ENCODE measurements at regions not wholly inside any gene's neighbourhood (a gene's known extent, or its start where the extent isn't known, plus 50 kb on each side); places are given as distances from the start of the nearest gene placed in this dataset.

GRCh38 chr2:118748245-118748885 is 99.1 kb downstream of the EN1 start:
- Histone ChIP-seq H3K4me2 (no peak overlapping the region), H3K27ac (no peak overlapping the region), H3K4me3 (no peak overlapping the region), H3K4me1 (no peaks in the 10 kb centered on the region), H3K9me3 (peaks cover 20% of the 10 kb centered on the region; the same call in 2 of the 3 replicates)
- POLR2A ChIA-PET: no interaction called here
- TF ChIP-seq EHMT2 (IDR thresholded peaks at IDR 0.05; ENCODE audit: low read depth): no peak
- no peak for TF ChIP-seq ESRRA (IDR thresholded peaks at IDR 0.05; ENCODE audit: borderline replicate concordance, low read length)
- TF ChIP-seq ZSCAN20 (CRISPR knock-in tag; IDR thresholded peaks at IDR 0.05): no peak
- no peak for TF ChIP-seq FOXS1 (CRISPR knock-in tag; IDR thresholded peaks at IDR 0.05)
- no peak for TF ChIP-seq RFX5 (IDR thresholded peaks at IDR 0.05)
- no peak for TF ChIP-seq PHF8 (IDR thresholded peaks at IDR 0.05; ENCODE audit: borderline replicate concordance, low read depth)
- TF ChIP-seq NPAS2 (CRISPR knock-in tag; IDR thresholded peaks at IDR 0.05; ENCODE audit: borderline replicate concordance): no peak
- no peak for TF ChIP-seq RCOR1 (IDR thresholded peaks at IDR 0.05; ENCODE audit: low read depth, low read length)
- TF ChIP-seq BCL3 (IDR thresholded peaks at IDR 0.05): no peak
- 57% methylated on average over 3 of the region's 3 CpGs for WGBS (ENCODE audit: missing lambda C conversion rate)
- ATAC-seq (no peak), FAIRE-seq (no peak), DNase-seq (ENCODE audit: low read depth in 1 of 2, low spot score in 1 of 2) (no peak)
- CTCF ChIA-PET: no interaction called here

GRCh38 chr2:118747637-118748036 is 99.8 kb downstream of the EN1 start:
- H3K27ac ChIP-seq: no peak overlapping the region
- H3K4me1 ChIP-seq: no peaks in the 10 kb centered on the region
- DNase-seq (ENCODE audit: low read depth in 1 of 2, low spot score in 1 of 2): no peak
- ChIA-PET POLR2A (no interaction called here), CTCF (no interaction called here)
- peaks cover 22% of the 10 kb centered on the region; the same call in 2 of the 3 replicates for H3K9me3 ChIP-seq
- no peak overlapping the region for H3K4me2 ChIP-seq
- FAIRE-seq: no peak
- no peak overlapping the region for H3K4me3 ChIP-seq
- no peak for ATAC-seq
- no peak for TF ChIP-seq POLR2A (IDR thresholded peaks at IDR 0.05; ENCODE audit: low read length)
- no peak for TF ChIP-seq KDM1A (IDR thresholded peaks at IDR 0.05; ENCODE audit: low read depth)
- no peak for TF ChIP-seq SMC3 (IDR thresholded peaks at IDR 0.05)
- no peak for TF ChIP-seq FOSB (CRISPR knock-in tag; IDR thresholded peaks at IDR 0.05)
- TF ChIP-seq HOXB5 (CRISPR knock-in tag; IDR thresholded peaks at IDR 0.05): no peak
- no peak for TF ChIP-seq NFE2L2 (conservative IDR thresholded peaks at IDR 0.05; ENCODE audit: low read length)
- no peak for TF ChIP-seq POLR2AphosphoS2 (conservative IDR thresholded peaks at IDR 0.05; ENCODE audit: low read length)
- no peak for TF ChIP-seq TP53 (CRISPR knock-in tag; IDR thresholded peaks at IDR 0.05)
- TF ChIP-seq CHD2 (IDR thresholded peaks at IDR 0.05; ENCODE audit: low read length, partially characterized antibody): no peak

DNA sequence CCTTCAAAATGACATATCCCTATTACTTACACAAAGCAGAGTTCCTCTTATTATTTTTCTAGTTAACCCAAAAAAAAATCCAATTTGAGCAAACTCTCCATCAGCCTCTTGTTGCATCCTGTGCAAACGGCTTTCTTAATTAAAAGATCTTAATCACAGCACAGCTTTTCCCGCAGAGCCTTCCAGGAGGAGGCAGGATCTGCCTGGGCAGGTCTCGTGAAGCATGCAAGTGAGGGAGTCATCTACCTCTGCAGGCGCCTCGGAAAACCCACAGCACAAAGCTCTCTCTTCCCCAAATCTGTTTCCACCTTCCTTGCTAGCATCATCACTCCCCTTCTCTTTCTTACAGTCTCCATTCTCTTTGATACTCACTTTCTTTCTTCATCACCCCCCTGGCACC is 100.4 kb downstream of the EN1 start:
- WGBS (ENCODE audit: missing lambda C conversion rate): 18% methylated on average over 5 of the region's 5 CpGs
- H3K27ac ChIP-seq: no peak overlapping the region
- no peak for TF ChIP-seq CHD2 (IDR thresholded peaks at IDR 0.05; ENCODE audit: low read length, partially characterized antibody)
- no peak for TF ChIP-seq CEBPB (IDR thresholded peaks at IDR 0.05)
- no peak for TF ChIP-seq ZSCAN20 (CRISPR knock-in tag; IDR thresholded peaks at IDR 0.05)
- no peak for TF ChIP-seq HOXB13 (CRISPR knock-in tag; IDR thresholded peaks at IDR 0.05; ENCODE audit: low read depth)
- TF ChIP-seq HDAC2 (IDR thresholded peaks at IDR 0.05): no peak
- no peak for TF ChIP-seq KDM5A (IDR thresholded peaks at IDR 0.05)
- no peak for TF ChIP-seq E2F6 (IDR thresholded peaks at IDR 0.05; ENCODE audit: borderline replicate concordance, low read depth)
- ATAC-seq (no peak), DNase-seq (ENCODE audit: low read depth in 1 of 2, low spot score in 1 of 2) (no peak), FAIRE-seq (no peak)
- no peak overlapping the region for H3K4me2 ChIP-seq
- no peaks in the 10 kb centered on the region for H3K4me1 ChIP-seq
- no peak overlapping the region for H3K4me3 ChIP-seq
- H3K9me3 ChIP-seq: peaks cover 22% of the 10 kb centered on the region; the same call in 2 of the 3 replicates
- ChIA-PET POLR2A (no interaction called here), CTCF (interaction anchor here (0.8 kb wide), 1 partner anchor 20 kb away, joined by 3 read pairs; no protein-coding TSS in a partner anchor)
